ENCODE measurements at regions not wholly inside any gene's neighbourhood (a gene's known extent, or its start where the extent isn't known, plus 50 kb on each side); places are given as distances from the start of the nearest gene placed in this dataset.

- DNase-seq (ENCODE audit: extremely low read depth in 1 of 11, low read depth in 9 of 11, low spot score in 4 of 11), result no peak
Observed at GRCh38 chr14:94933486-94933885, 163.6 kb upstream of the GSC start.

- no peak for DNase-seq (ENCODE audit: extremely low read depth in 1 of 11, low read depth in 9 of 11, low spot score in 4 of 11)
Observed at GRCh38 chr14:94932589-94932988, 162.7 kb upstream of the GSC start.

DNA sequence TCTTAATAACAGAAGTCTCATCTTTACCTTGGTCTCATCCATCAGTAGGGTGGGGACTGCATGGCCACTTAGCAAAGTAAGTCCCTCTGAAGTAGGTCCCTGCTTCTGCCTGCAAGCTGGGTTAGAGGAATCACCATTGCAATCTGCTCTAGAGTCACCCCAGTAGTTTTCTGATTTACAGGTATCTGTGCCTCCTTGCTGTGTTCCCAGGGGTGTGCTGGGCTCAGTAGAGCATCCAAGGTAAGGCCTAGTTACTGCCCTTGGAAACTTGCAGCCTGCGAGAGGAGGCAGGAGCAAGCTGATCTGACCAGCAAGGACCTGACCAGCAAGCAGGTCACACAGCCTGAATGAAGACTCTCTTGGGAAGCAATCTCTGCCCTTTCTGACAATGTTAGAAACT lies 160.8 kb upstream of the GSC start:
- DNase-seq (ENCODE audit: extremely low read depth in 1 of 11, low read depth in 9 of 11, low spot score in 4 of 11), result no peak

DNA sequence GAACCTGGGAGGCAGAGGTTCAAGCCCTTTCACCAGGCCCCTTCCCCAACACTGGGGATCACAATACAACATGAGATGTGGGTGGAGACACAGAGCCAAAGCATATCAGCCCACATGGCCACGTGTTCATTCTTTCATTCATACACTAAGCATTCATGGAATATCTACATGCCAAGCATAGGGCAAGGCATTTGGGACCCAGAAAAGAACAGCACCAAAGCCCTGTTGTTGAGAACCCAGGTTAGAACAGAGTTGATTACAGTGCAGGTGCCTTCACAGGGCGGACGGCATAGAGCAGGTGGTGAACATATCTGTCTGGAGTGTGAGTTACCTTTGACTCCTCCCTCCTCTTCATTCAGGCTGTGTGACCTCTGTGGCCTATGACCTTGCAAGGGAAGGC lies 159.4 kb upstream of the GSC start:
- DNase-seq (ENCODE audit: extremely low read depth in 1 of 11, low read depth in 9 of 11, low spot score in 4 of 11), result no peak

DNA sequence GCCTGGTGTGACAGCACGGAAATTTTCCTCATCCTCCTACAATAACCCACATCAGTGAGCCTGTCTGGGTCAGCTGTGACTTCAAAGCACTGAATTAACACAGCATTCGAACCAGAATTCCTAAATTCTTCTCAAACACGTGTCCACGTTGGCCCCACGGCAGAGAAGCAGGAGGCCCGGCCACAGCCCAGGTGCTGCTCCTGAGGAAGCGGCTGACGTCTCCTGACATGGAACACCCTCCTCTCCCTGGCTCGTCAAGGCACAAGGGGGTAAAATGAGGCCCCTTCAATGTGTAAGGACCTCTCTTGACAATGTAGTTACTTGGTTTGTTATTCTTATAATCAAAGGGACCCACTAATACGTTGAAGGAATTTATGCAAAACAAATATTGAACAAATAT lies 156.3 kb upstream of the GSC start:
- DNase-seq (ENCODE audit: extremely low read depth in 1 of 11, low read depth in 9 of 11, low spot score in 4 of 11), result no peak

DNA sequence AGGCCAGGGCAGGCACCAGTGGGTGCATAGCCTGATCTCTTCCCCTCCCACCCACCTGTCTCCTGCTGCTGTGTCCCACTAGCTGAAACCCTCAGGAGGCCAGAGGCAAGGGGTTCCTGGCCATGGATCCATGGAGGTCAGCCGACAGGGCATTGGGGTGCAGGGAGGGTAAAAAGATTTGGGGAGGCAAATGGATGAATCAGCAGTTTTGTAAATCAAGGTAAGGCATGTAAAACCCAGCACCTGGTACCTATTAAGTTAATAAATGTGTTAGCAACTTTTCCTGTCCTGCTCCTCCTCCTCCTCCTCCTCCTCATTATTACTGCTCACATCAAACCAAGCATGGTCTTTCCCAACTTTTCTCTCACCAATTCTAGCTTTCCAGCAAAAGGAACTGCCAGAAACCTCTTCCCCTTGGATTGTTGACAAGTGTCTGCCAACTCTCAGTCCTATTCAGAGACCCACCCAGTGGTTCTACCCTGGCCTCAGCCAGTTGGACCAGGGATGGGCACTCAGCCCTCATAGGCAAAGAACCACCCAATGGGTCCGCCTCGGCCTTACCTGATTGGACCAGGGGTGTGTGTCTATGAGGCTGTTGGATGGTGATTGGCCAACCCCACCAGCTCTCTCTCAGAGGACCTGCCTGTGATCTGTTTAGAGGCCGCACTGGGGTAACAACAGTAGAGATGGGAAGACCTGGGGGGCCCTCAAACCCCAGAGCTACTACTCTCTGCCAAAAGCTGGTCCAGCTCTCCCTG lies 155.7 kb upstream of the GSC start:
- DNase-seq (ENCODE audit: extremely low read depth in 1 of 11, low read depth in 9 of 11, low spot score in 4 of 11), result no peak

DNA sequence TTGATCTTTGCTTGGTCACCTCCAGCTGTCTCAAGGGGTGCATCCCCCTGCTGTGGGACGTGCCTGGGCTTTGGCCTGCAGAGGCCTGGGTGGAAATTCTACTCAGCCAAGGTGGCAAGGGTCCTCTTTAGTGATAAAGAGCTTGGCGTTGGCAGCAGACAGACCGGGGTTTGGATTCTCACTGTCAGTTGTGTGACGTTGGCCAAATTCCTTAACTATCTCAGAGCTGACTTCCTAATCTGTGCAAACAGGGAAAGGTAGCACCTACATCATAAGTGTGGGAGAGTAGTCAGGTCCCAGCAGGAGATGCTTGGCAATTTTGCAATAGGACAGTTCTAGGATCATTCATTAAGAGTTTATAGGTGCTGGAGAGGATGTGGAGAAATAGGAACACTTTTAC lies 154.3 kb upstream of the GSC start:
- DNase-seq (ENCODE audit: extremely low read depth in 1 of 11, low read depth in 9 of 11, low spot score in 4 of 11), result no peak

DNA sequence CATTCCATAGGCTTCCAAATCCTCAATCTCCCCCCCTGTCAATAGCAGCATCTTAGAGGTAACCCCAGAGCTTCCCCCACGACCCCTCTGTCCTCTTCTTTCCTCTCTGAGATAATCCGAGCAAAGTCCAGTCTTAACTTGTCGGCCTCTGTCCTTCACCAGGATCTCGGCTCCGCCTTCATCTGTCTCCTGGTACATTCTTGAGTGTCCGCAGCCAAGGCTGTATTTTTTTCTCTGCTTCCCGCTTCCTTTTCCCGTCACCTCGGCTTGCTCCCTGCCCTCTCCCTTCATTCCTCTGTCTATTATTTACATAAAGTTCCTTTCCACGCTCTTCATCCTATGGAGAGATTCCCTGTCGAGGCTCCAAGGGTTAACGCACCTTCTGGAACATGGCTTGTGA lies 153.9 kb upstream of the GSC start:
- DNase-seq (ENCODE audit: extremely low read depth in 1 of 11, low read depth in 9 of 11, low spot score in 4 of 11), result no peak

DNA sequence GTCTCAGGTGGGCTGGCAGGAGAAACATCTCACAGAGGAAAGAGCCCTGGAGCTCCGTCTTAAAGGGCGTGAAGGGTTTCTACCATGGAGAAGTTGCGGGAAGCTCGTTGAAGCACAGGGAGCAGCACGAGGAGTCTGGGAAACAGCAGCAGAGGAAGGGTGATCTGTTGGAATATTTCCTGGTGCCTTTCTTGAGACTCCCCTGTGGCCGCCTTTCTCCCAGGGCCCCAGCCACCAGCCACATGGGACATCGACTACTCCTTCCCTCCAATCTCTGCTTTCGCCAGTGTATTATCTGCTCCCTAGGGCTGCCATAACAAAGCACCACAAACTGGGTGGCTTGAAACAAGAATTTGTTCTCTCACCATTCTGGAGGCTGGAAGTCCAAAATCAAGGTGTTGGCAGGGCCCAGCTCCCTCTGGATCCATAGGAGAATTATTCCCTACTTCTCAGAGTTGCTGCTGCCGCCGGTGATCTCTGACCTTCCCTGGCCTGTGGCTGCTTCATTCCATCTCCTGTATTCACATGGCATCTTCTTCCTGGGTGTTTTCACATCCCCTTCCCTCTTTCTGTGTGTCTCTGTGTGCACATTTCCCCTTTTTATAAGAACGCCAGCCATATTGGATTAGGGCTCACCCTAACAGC lies 152.8 kb upstream of the GSC start:
- no peak for DNase-seq (ENCODE audit: extremely low read depth in 1 of 11, low read depth in 9 of 11, low spot score in 4 of 11)

GRCh38 chr14:94921882-94922585 lies 152.1 kb upstream of the GSC start:
- no peak for DNase-seq (ENCODE audit: extremely low read depth in 1 of 11, low read depth in 9 of 11, low spot score in 4 of 11)

DNA sequence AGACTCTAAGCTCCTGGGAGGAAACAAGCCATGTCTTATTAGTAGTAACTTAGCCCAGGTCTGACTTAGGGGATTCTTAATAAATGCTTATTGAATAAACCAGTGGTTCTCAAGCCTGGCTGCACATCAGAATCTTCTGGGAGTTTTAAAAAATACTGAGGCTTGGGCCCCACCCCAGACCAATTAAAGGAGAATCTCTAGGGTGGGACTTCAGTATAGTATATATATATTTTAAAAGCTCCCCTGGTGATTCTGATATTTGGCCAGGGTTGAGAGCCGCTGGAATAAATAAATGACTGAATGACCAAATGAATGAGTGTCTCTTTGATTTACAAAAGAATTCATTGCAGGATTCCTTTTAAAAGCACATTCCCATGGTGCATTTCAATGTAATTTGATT lies 151.5 kb upstream of the GSC start:
- DNase-seq (ENCODE audit: extremely low read depth in 1 of 11, low read depth in 9 of 11, low spot score in 4 of 11), result no peak

- DNase-seq (ENCODE audit: extremely low read depth in 1 of 11, low read depth in 9 of 11, low spot score in 4 of 11), result no peak
Observed at GRCh38 chr14:94919896-94920295, 150.0 kb upstream of the GSC start.

GRCh38 chr14:94918896-94919295 lies 149.0 kb upstream of the GSC start:
- DNase-seq (ENCODE audit: extremely low read depth in 1 of 11, low read depth in 9 of 11, low spot score in 4 of 11), result no peak

- DNase-seq (ENCODE audit: extremely low read depth in 1 of 11, low read depth in 9 of 11, low spot score in 4 of 11), result no peak
Observed at GRCh38 chr14:94917041-94917600, 147.2 kb upstream of the GSC start.

DNA sequence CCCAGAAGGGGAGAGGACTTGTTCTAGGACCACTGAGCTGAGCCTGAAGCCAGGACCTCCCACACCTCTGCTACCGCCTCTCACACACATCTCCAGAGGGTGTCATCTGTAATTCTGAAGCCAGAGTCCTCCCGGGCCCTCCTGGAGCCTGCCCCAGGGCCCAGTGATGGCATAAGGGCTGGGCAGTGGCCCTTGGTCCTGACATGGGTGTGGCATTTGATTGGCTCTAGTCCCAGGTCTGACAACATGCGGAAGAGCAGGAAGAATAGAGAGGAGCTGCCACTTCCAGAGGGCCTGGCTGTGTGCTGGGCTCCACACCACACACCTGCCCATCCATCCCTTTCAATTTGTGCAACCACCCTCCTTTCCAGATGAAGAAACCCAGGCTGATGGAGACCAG lies 144.3 kb upstream of the GSC start:
- DNase-seq (ENCODE audit: extremely low read depth in 1 of 11, low read depth in 9 of 11, low spot score in 4 of 11), result no peak

GRCh38 chr14:94907626-94908261 lies 137.8 kb upstream of the GSC start:
- no peak for DNase-seq (ENCODE audit: extremely low read depth in 1 of 11, low read depth in 9 of 11, low spot score in 4 of 11)

GRCh38 chr14:94906991-94907587 lies 137.2 kb upstream of the GSC start:
- no peak for DNase-seq (ENCODE audit: extremely low read depth in 1 of 11, low read depth in 9 of 11, low spot score in 4 of 11)

DNA sequence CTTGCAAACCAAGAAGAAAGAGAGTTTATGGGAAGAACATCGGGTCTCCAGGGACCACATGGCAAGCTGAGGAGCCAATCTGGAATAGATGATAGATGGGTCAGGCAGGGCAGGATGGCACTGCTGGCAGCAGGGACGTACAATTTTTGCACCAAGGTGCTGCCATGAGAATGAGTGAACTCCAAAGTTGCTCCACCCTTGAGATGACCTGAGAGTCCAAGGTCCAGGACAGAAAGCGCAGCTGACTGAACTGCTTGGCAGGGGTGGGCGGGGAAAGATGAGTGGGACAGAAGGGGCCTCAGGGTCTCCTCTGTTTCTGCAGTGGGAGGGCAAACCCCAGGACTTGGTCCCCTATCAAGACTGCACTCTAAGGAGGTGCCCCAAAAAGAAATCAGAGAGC lies 136.7 kb upstream of the GSC start:
- no peak for DNase-seq (ENCODE audit: extremely low read depth in 1 of 11, low read depth in 9 of 11, low spot score in 4 of 11)

DNA sequence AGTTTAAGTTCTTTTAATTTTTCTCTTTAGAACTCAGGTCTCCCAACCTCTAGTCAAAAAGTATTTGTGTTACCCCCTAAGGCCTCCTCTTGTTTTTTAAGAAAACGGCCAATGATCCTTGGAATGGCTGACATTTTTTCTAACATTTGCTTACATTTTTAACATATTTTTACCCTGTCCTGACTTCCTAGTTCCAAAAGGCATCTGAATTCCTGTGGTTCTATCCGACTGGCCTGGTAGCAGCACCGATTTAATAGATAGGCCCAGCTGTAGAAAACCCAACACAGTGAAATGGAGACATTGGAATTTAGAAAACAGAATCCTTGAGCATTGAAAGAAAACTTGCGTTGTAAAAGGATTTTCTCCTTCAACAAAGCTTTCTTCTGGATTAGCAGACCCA lies 134.7 kb upstream of the GSC start:
- no peak for DNase-seq (ENCODE audit: extremely low read depth in 1 of 11, low read depth in 9 of 11, low spot score in 4 of 11)
